Karpas-422 (cell line): ENCODE measurements at regions not wholly inside any gene's neighbourhood (a gene's known extent, or its start where the extent isn't known, plus 50 kb on each side); places are given as distances from the start of the nearest gene placed in this dataset.

Experiments
- DNase-seq: peaks from one replicate; pipeline ENCODE4 v3.0.0-alpha.2; 2015
- H2AFZ ChIP-seq: fragments of 200-600 bp; sonication (generic); 2 replicates; pipeline ENCODE4 v1.6.1; 2014; ENCODE audit warnings: antibody characterized with exemption, low read length, mixed read lengths
- H3K27ac ChIP-seq: fragments of 200-600 bp; sonication (generic); 2 replicates; pipeline ENCODE4 v1.5.1; 2014; ENCODE audit warnings: mild to moderate bottlenecking, low read length, moderate library complexity
- H3K27me3 ChIP-seq: fragments of 200-600 bp; sonication (generic); 2 replicates; pipeline ENCODE4 v1.6.1; 2014; ENCODE audit warnings: low read length, mixed read lengths
- H3K36me3 ChIP-seq: fragments of 200-600 bp; sonication (generic); 2 replicates; pipeline ENCODE4 v1.6.1; 2014; ENCODE audit warnings: low read length, mixed read lengths; ENCODE audit not compliant: insufficient read depth
- H3K4me1 ChIP-seq: fragments of 200-600 bp; sonication (generic); 2 replicates; pipeline ENCODE4 v1.6.1; 2014; ENCODE audit warnings: mild to moderate bottlenecking, low read length, mixed read lengths
- H3K4me2 ChIP-seq: fragments of 200-600 bp; sonication (generic); 2 replicates; pipeline ENCODE4 v1.6.1; 2014; ENCODE audit warnings: low read length, low read depth, mild to moderate bottlenecking; ENCODE audit not compliant: poor library complexity, severe bottlenecking
- H3K4me3 ChIP-seq: fragments of 200-600 bp; sonication (generic); 2 replicates; pipeline ENCODE4 v1.5.1; 2014; ENCODE audit warnings: mild to moderate bottlenecking, antibody characterized with exemption, low read length, mixed read lengths
- H3K79me2 ChIP-seq: fragments of 200-600 bp; sonication (generic); 2 replicates; pipeline ENCODE4 v1.6.1; 2014; ENCODE audit warnings: mild to moderate bottlenecking, low read length, mixed read lengths
- H3K9ac ChIP-seq: fragments of 200-600 bp; sonication (generic); 2 replicates; pipeline ENCODE4 v1.6.0; 2014; ENCODE audit warnings: low read length
- H3K9me2 ChIP-seq: fragments of 200-600 bp; sonication (generic), shearing (Covaris generic); replicated peaks from 2 replicates; pipeline ENCODE4 v1.6.0; 2014; ENCODE audit warnings: mild to moderate bottlenecking, low read length, moderate library complexity; ENCODE audit not compliant: insufficient read depth
- H3K9me3 ChIP-seq: fragments of 300-700, 200-600 bp; sonication (generic); 2 replicates; pipeline ENCODE4 v1.6.1; 2014; ENCODE audit warnings: low read length, mixed read lengths
- H4K20me1 ChIP-seq: fragments of 200-600 bp; sonication (generic); 2 replicates; pipeline ENCODE4 v1.6.1; 2014; ENCODE audit warnings: mild to moderate bottlenecking, antibody characterized with exemption, low read length, low read depth; ENCODE audit not compliant: insufficient read depth

- peak overlapping the region; percentile 28 for H3K4me2 ChIP-seq
- DNase-seq: peak; percentile 74
- no peaks in the 10 kb centered on the region for H3K9me2 ChIP-seq
- no peaks in the 10 kb centered on the region for H3K79me2 ChIP-seq
- peak overlapping the region; percentile 36; the same call in 1 of the 2 replicates for H2AFZ ChIP-seq
- no peaks in the 10 kb centered on the region for H4K20me1 ChIP-seq
- H3K9me3 ChIP-seq: no peaks in the 10 kb centered on the region
- H3K36me3 ChIP-seq: no peaks in the 10 kb centered on the region
- no peak overlapping the region for H3K4me3 ChIP-seq
- peak overlapping the region; percentile 11; the same call in 1 of the 2 replicates for H3K9ac ChIP-seq
- peaks cover 52% of the 10 kb centered on the region for H3K4me1 ChIP-seq
- H3K27me3 ChIP-seq: no peaks in the 10 kb centered on the region
- peak overlapping the region; percentile 12; the same call in 1 of the 2 replicates for H3K27ac ChIP-seq
These were observed 63.5 kb upstream of the PRDM11 start for GRCh38 chr11:45082744-45083543.

GRCh38 chr11:45083544-45084087 is 62.8 kb upstream of the PRDM11 start:
- Histone ChIP-seq H3K27ac (no peak overlapping the region), H3K9me2 (no peaks in the 10 kb centered on the region), H3K27me3 (no peaks in the 10 kb centered on the region), H3K79me2 (no peaks in the 10 kb centered on the region), H2AFZ (peak overlapping the region; percentile 36; the same call in 1 of the 2 replicates), H3K4me2 (peak overlapping the region; percentile 28), H3K9ac (peak overlapping the region; percentile 11; the same call in 1 of the 2 replicates), H3K9me3 (no peaks in the 10 kb centered on the region), H3K4me3 (no peak overlapping the region), H3K4me1 (peaks cover 45% of the 10 kb centered on the region), H4K20me1 (no peaks in the 10 kb centered on the region), H3K36me3 (no peaks in the 10 kb centered on the region)
- DNase-seq: peak; percentile 72

GRCh38 chr11:45085646-45086501 is 60.6 kb upstream of the PRDM11 start:
- Histone ChIP-seq H3K27ac (no peak overlapping the region), H3K4me1 (peaks cover 24% of the 10 kb centered on the region), H3K9me2 (no peaks in the 10 kb centered on the region), H3K4me3 (no peak overlapping the region), H3K27me3 (no peaks in the 10 kb centered on the region), H3K36me3 (no peaks in the 10 kb centered on the region), H3K9ac (no peak overlapping the region), H3K9me3 (no peaks in the 10 kb centered on the region), H3K79me2 (no peaks in the 10 kb centered on the region), H2AFZ (no peak overlapping the region), H4K20me1 (no peaks in the 10 kb centered on the region), H3K4me2 (no peak overlapping the region)
- no peak for DNase-seq

GRCh38 chr11:45086526-45086925 is 59.9 kb upstream of the PRDM11 start:
- Histone ChIP-seq H3K36me3 (no peaks in the 10 kb centered on the region), H3K4me1 (peaks cover 24% of the 10 kb centered on the region), H3K79me2 (no peaks in the 10 kb centered on the region), H3K4me3 (no peak overlapping the region), H3K4me2 (no peak overlapping the region), H2AFZ (no peak overlapping the region), H3K27ac (no peak overlapping the region), H3K9me3 (no peaks in the 10 kb centered on the region), H4K20me1 (no peaks in the 10 kb centered on the region), H3K9ac (no peak overlapping the region), H3K27me3 (no peaks in the 10 kb centered on the region), H3K9me2 (no peaks in the 10 kb centered on the region)
- DNase-seq: no peak

DNA sequence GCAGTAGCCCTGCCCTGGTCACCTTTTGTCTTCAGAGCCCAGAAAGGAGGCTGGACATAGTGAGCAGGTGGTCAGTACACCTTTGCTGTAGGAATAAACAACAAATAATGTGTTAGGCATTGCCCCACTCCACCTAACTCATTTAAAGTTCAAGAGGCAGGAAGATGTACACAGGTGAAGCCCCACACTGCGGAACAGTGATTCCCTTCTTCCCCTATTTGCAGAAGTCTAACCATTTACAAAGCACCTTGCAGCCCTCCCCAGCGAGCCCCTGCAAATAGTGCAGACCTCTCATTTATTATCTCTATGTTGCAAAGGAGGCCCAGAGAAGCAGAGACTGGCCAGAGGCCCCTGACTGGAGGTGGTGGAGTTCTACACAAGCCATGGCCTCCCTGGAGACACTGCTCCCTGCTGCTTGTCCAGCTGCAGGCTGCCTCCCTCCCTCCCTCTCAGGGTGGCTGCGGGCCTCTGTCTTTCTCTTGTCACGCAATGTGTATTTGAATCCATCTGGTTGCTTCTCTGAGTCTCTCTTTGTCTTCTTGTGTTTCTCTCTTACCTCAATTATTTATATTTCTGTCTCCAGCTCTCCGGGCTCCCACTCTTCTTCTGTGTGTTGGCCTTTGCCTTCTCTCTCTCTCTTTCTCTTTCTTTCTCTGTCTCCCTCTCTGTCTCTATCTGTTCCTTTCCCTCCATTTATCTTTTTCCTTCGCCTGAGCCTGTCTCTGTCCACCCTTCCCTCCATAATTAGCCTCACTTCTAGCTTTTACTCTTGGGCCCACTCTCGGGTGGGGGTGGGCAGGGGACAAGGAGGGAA is 59.1 kb upstream of the PRDM11 start:
- no peaks in the 10 kb centered on the region for H3K9me3 ChIP-seq
- H2AFZ ChIP-seq: no peak overlapping the region
- H3K4me3 ChIP-seq: no peak overlapping the region
- no peak overlapping the region for H3K4me2 ChIP-seq
- DNase-seq: no peak
- no peaks in the 10 kb centered on the region for H4K20me1 ChIP-seq
- H3K27ac ChIP-seq: no peak overlapping the region
- H3K79me2 ChIP-seq: no peaks in the 10 kb centered on the region
- no peak overlapping the region for H3K9ac ChIP-seq
- no peaks in the 10 kb centered on the region for H3K9me2 ChIP-seq
- no peaks in the 10 kb centered on the region for H3K36me3 ChIP-seq
- no peaks in the 10 kb centered on the region for H3K27me3 ChIP-seq
- H3K4me1 ChIP-seq: peaks cover 24% of the 10 kb centered on the region

- no peaks in the 10 kb centered on the region for H3K27me3 ChIP-seq
- no peaks in the 10 kb centered on the region for H3K79me2 ChIP-seq
- H4K20me1 ChIP-seq: no peaks in the 10 kb centered on the region
- no peak overlapping the region for H3K27ac ChIP-seq
- no peaks in the 10 kb centered on the region for H3K36me3 ChIP-seq
- H3K9me3 ChIP-seq: no peaks in the 10 kb centered on the region
- no peak for DNase-seq
- peaks cover 21% of the 10 kb centered on the region for H3K4me1 ChIP-seq
- H3K4me2 ChIP-seq: no peak overlapping the region
- H3K9me2 ChIP-seq: no peaks in the 10 kb centered on the region
- no peak overlapping the region for H3K9ac ChIP-seq
- no peak overlapping the region for H3K4me3 ChIP-seq
- H2AFZ ChIP-seq: no peak overlapping the region
These were observed 58.6 kb upstream of the PRDM11 start for GRCh38 chr11:45087900-45088160.

- Histone ChIP-seq H3K9ac (no peak overlapping the region), H2AFZ (no peak overlapping the region), H3K27me3 (no peaks in the 10 kb centered on the region), H3K4me3 (no peak overlapping the region), H3K4me1 (peaks cover 14% of the 10 kb centered on the region), H3K79me2 (no peaks in the 10 kb centered on the region), H3K4me2 (no peak overlapping the region), H3K9me3 (no peaks in the 10 kb centered on the region), H4K20me1 (no peaks in the 10 kb centered on the region), H3K27ac (no peak overlapping the region), H3K9me2 (no peaks in the 10 kb centered on the region), H3K36me3 (no peaks in the 10 kb centered on the region)
- no peak for DNase-seq
These were observed 57.2 kb upstream of the PRDM11 start for GRCh38 chr11:45089251-45089650.
